SIG-M5 (cell line): ENCODE measurements at regions not wholly inside any gene's neighbourhood (a gene's known extent, or its start where the extent isn't known, plus 50 kb on each side); places are given as distances from the start of the nearest gene placed in this dataset.

Experiments used
- DNase-seq: peaks from one replicate; lab custom pipeline; 2025; lab: John Stamatoyannopoulos, UW

- DNase-seq: no peak
These were observed 160.3 kb upstream of the CDYL start for GRCh38 chr6:4615891-4616290.

GRCh38 chr6:4615231-4615630 is 161.0 kb upstream of the CDYL start:
- DNase-seq: no peak

DNA sequence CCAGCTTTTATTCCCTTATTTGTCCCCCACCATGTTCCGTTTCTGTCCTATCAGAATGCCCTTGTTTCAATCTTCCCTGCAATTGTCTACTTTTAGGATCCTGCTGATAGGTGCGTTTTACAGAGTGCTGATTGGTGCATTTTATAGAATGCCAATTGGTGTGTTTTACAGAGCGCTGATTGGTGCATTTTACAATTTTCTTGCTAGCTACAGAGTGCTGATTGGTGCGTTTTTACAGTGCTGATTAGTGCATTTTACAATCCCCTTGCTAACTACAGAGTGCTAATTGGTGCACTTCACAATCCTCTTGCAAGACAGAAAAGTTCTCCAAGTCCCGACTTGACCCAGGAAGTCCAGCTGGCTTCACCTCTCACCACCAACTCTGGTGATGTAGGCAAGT is 161.6 kb upstream of the CDYL start:
- no peak for DNase-seq

DNA sequence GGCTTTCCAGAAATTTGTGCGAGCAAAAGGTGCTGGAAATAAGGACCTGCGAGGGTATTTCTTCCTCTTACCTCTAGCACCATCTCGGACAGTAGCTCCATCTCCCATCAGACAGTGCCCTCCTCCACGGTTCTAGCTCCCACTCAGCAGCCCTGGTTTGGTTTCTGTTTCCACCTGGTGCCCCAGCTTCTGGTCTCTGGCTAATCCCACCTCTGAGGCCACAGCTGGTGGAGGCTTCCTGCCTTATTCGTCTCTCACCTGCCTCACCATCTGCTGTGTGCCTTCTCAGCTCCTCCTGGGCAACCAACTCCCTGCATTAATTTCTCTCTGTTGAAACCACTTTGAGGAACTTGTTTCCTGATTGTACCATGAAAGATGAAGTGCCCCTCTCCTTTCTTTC is 162.4 kb upstream of the CDYL start:
- DNase-seq: no peak

DNA sequence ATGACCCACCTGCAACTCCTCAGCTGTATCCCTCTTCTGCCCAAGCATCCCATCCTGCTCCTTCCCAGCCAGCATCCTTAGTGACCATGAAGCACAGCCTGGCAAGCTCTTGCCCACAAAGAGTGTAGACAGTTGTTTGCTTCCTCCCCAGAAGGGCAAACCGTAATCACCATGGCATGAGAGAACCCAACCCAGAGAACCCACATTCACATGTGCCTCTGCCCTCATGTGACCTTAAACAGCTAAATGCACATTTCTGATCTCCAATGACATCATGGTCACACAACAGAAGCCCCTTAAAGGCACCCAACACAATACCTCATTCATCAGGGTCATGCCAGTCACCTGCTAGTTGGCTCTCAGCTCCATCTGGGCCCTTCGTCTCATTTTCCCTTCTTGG is 162.8 kb upstream of the CDYL start:
- no peak for DNase-seq

- no peak for DNase-seq
These were observed 163.5 kb upstream of the CDYL start for GRCh38 chr6:4612636-4613171.

DNA sequence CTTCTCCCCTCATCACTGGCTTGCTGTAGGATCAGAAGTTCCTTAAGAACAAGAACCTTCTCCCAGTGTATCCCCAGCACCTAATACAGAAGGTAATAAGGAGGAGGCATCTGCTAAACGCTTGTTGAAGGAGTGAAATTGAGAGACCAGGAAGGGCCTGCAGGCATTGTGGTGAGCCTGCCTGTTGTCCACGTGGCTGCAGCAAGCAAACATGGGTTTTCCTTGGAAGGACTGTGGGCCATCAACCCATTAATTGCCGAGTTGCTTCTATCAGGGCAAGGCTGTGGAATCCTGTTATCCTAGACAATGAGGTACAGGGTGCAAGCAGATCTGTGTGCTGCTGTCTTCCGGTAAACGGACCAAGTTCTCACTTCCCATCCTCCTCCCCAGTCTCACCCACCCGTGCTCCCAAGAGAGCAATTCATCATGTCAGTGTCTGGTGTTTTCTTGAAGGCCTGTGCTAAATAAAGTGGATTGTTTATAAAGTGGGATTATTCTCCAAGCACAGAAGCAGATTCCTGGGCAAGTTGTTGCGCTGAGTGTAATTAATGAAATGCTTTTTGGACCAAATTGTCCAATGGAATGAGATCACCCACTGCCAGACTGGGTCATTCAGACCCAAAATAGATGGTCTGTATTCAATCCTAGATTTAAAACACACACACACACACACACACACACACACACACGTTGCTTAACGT is 164.6 kb upstream of the CDYL start:
- no peak for DNase-seq

DNA sequence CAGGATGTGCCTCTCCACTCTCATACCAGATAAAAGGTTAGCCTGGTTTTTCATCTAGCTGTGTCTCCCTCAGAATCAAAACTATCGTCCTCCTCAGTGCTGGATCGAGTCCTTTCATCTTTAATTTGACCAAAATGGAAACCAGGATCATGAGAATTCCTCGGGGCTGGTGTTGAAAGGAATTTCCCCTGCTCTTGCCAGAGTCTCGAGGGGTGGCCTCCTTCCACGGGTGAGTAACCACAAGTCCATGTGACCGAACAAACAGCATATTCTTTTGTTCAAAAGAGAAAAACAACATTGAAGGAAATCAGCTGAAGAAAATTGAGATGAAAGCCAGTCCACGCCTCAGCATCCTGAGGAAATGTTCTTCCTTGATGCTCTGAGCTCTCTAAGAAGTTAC is 165.9 kb upstream of the CDYL start:
- no peak for DNase-seq

DNA sequence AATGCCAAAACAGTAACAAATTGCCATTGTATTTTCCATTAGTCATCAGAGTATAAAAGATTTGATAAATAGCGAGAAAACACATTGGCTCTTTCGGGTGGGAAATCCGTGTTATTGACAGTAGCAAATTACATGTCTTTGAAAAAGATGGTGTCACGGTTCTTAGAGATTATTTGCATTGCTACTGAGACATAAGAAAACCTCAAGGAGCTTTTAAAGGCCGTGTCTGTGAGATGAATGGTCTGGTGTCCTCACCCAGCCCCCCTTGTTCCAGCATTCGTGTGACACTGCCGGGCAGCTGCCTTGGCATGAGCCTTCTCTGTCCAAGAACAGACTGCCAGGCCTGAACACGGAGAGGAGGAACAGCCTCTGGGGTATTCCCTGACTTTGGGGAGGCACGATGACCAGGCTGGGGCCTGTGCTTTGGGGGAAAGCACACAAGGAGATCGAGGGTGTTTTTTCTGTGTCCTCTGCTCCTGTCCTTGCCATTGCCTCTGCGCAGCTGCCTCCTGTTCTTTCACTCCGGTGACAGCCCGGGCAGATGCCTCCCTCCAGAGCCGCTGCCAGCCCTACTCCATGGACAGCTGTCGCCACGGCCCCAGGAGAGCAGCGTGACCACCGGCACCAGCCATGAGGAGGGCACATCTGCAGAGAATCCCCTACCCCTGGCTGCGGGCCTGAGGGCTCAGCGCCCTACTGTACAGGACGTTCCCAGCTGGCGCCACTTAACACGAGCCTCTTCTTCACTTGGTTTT is 167.7 kb upstream of the CDYL start:
- DNase-seq: no peak

GRCh38 chr6:4607793-4608192 is 168.4 kb upstream of the CDYL start:
- no peak for DNase-seq

DNA sequence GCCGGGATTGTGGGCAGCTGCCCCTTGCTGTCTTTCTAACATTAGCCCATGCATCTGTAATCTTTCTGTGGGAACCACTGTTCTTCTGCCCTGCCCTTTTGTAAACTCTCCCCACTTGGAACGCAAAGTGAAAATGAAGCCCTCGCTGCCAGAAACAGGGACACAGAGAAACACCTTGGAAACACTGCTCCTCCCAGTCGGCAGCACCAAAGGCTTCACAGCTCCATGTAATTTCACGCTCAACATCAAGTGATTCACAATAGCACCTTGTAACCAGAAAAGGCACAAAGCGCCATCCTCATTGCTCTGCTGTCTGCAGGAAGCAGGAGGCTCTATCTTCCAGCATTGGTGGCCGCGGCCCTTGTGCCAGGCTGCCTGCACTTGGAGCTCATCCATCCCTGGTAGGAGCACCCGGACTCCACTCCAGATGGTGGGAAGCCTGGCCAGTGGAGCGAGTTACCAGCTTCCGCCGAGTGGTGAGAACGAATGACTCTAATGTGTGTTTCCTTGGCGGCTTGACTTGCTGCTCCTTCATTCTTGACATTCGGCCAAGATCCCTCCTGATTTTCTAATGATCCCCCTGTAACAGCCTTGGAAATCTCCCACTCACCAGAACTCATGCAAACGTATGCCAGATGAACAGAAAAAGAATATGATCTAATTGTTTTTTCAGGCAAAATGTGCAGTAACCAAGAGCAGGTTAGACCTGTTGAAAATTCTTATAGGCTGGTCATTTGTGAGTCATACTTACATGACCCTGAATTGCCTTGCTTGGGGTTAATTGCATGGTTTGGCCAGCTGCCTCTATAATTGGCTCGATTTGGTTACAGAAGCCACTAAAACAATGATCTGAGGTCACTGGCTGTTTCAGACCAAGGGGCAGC is 169.1 kb upstream of the CDYL start:
- DNase-seq: no peak

DNA sequence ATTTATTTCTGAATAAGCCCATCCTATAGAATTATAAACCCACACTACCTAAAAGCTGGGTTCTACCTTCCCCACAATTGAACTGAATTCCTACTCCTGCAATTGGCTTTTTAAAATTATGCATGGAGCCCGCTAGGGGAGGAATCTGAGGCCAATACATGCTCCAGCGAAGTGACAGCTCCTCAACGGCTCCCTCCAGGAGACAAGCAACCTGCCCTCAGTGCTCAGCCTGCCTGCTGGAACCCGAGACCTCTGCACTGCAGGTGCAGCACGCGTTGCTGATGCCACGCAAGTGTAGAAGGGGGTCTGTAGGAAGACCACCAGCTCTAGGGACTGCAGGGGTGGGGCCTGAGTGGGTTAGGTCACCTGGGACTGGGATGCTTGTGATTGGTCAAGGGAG is 170.2 kb upstream of the CDYL start:
- no peak for DNase-seq

GRCh38 chr6:4603856-4604369 is 172.3 kb upstream of the CDYL start:
- DNase-seq: no peak

DNA sequence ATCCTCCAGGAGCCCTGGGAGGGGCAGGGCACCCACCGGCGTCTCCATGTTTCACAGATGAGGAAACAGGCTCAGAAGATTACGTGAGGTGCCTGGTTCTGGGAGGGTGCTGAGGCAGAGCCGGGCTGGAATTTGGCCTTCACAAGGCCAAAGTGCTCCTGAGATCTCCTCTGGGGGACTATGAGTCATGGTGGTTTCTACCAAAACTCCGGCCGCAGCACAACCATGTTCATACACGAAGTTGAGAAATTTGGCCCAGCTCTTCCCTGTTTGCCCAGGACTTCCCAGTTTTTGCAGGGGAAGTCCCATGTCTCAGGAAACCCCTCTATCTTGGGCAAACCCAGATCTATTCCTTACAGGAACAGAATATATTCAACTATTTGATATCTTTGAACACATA is 172.9 kb upstream of the CDYL start:
- no peak for DNase-seq

GRCh38 chr6:4599924-4600323 is 176.3 kb upstream of the CDYL start:
- no peak for DNase-seq

- no peak for DNase-seq
These were observed 177.7 kb upstream of the CDYL start for GRCh38 chr6:4598384-4598995.

DNA sequence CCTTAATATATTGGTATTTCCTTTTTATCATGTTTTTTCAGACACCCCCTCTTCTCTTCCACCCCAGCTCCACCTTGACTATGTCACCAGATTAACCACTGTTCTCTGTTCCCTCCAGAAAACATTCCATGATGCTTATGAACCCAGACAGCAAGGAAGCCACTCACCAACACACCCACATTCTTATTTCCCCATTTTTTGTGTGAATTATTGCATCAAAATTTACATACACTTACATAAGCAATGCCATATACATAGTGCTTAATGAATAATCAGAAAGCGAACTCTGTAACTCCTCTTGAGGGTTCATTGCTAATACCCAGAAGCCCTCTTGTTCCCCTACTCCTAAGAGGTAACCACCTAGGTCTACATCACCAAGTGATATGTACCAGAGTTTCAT is 182.3 kb upstream of the CDYL start:
- no peak for DNase-seq

- DNase-seq: no peak
These were observed 184.2 kb upstream of the CDYL start for GRCh38 chr6:4592026-4592425.

DNA sequence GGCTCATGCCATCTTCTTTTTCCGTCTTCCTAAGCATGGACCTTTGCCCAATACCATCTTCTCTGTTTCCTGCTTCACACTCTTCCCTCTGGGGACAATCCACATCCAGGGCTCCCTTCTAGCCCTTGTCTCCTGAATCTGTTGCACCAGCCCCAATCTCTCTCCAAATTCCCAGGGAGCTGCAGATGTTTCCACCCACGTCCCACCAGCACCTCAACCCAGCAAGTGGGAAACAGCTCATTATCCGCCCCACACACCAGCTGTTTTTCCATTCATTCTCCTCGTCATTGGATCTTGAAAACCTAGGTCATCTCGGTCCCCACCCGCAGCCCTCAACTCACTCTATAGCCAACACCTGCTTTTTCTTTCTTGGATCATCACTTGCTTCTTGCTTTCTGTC is 185.0 kb upstream of the CDYL start:
- DNase-seq: no peak

GRCh38 chr6:4589295-4589694 is 186.9 kb upstream of the CDYL start:
- DNase-seq: no peak

GRCh38 chr6:4588581-4588980 is 187.6 kb upstream of the CDYL start:
- no peak for DNase-seq

DNA sequence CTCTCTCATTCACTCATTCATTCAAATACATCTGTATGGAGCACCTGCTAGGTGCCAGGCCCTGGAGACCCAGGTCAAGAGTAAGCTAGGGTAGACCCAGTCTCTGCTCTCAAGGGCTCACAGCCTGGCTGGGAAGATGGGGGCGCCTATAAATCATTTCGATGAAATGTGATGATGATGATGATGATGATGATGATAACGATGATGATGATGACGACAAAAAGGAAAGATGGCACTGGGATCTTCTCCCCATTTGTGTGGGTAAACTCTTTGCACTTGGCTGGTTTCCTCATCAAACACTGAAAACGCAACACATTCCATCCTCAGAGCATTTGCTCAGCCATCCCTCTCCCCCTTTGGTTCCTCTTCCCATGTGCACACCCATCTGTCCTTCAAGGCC is 188.0 kb upstream of the CDYL start:
- no peak for DNase-seq
